ENCODE measurements at regions not wholly inside any gene's neighbourhood (a gene's known extent, or its start where the extent isn't known, plus 50 kb on each side); places are given as distances from the start of the nearest gene placed in this dataset.

DNA sequence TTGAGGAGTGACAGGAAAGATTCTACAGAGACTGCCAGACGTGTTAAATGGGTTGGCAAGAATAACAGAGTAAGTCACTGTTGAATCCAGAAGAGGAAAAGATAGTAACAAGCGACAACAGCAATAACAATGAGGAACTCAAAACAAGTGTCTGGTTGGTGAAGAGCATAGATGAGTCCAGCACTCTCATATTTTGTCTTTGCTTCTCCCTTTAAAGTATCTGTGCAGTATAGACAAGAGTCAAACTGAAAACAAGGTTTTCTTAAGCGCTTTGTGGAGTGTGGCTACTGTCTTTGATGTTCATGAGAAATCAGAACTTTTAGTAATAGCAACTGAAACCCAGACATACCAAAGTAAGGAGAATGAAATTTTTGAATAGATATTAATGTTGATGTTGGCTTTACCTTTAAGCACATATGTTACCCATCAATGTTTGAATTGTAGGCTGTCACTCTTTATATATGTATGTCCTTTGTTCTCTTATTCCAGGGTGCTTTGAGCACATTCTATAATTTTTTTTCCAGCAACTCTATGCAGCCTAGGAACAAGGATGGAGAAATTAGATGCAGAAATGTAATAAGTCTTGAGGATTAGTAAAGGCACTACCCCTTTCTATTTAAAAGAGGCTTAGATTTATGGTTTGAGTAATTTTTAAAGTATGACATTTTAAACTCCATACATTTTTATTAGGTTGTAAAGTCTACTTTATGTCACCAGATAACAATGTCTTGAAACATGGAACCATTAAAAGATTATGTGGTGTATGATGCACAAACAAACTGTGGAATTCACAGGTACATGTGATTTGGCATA is 185.5 kb downstream of the NFKBIZ start:
- TF ChIP-seq, protein P1, sequence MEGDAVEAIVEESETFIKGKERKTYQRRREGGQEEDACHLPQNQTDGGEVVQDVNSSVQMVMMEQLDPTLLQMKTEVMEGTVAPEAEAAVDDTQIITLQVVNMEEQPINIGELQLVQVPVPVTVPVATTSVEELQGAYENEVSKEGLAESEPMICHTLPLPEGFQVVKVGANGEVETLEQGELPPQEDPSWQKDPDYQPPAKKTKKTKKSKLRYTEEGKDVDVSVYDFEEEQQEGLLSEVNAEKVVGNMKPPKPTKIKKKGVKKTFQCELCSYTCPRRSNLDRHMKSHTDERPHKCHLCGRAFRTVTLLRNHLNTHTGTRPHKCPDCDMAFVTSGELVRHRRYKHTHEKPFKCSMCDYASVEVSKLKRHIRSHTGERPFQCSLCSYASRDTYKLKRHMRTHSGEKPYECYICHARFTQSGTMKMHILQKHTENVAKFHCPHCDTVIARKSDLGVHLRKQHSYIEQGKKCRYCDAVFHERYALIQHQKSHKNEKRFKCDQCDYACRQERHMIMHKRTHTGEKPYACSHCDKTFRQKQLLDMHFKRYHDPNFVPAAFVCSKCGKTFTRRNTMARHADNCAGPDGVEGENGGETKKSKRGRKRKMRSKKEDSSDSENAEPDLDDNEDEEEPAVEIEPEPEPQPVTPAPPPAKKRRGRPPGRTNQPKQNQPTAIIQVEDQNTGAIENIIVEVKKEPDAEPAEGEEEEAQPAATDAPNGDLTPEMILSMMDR (IDR thresholded peaks at IDR 0.05; ENCODE audit: extremely low read depth, low read depth, low read length), result no peak
- no peak for DNase-seq (ENCODE audit: insufficient read length, low spot score, missing footprints)
- no peaks in the 10 kb centered on the region for H3K9me3 ChIP-seq (ENCODE audit: low read depth, low read length)

DNA sequence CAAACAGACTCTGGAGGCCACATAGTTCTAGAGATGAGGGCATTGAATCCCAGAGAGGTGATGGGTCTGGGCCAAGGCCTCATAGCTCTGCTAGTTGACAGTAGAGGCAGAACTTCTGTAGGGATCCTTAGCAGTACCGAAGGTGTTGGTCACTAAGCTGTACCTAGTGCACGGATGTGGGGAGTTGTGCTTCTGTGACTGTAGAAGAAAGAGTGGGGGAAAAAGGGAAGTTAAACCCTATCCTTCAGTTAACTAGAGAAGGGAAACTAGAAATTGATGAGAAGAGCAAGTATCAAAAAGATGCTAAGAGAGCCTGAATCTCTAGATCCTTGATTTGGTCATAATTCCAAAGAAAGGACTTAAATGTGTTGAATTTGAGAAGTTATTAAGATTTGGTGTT is 186.7 kb downstream of the NFKBIZ start:
- no peaks in the 10 kb centered on the region for H4K20me1 ChIP-seq (ENCODE audit: insufficient read depth, low read length)
- no peaks in the 10 kb centered on the region for H3K79me2 ChIP-seq (ENCODE audit: insufficient read depth, low read length)
- TF ChIP-seq, protein P1 (IDR thresholded peaks at IDR 0.05; ENCODE audit: extremely low read depth, low read depth, low read length), result no peak
- no peaks in the 10 kb centered on the region for H3K9me3 ChIP-seq (ENCODE audit: low read depth, low read length)
- no peaks in the 10 kb centered on the region for H3K27me3 ChIP-seq (ENCODE audit: insufficient read depth, low read length)
- no peak overlapping the region for H3K27ac ChIP-seq (ENCODE audit: low read depth, low read length)
- H3K4me3 ChIP-seq (ENCODE audit: insufficient read depth, low read length), result no peak overlapping the region
- H2AFZ ChIP-seq (ENCODE audit: low read length), result no peak overlapping the region
- DNase-seq (ENCODE audit: insufficient read length, low spot score, missing footprints), result no peak
- H3K36me3 ChIP-seq (ENCODE audit: insufficient read depth, low read length), result no peaks in the 10 kb centered on the region
- no peak overlapping the region for H3K4me2 ChIP-seq (ENCODE audit: insufficient read depth, low read length)
- no peaks in the 10 kb centered on the region for H3K4me1 ChIP-seq (ENCODE audit: insufficient read depth, low read length)

More for the DNA sequence above, 185.5 kb downstream of the NFKBIZ start:
- no peaks in the 10 kb centered on the region for H3K27me3 ChIP-seq (ENCODE audit: insufficient read depth, low read length)
- no peaks in the 10 kb centered on the region for H3K4me1 ChIP-seq (ENCODE audit: insufficient read depth, low read length)
- H3K27ac ChIP-seq (ENCODE audit: low read depth, low read length), result no peak overlapping the region
- no peak overlapping the region for H3K4me2 ChIP-seq (ENCODE audit: insufficient read depth, low read length)
- H3K4me3 ChIP-seq (ENCODE audit: insufficient read depth, low read length), result no peak overlapping the region
- H4K20me1 ChIP-seq (ENCODE audit: insufficient read depth, low read length), result no peaks in the 10 kb centered on the region
- H2AFZ ChIP-seq (ENCODE audit: low read length), result no peak overlapping the region
- no peaks in the 10 kb centered on the region for H3K79me2 ChIP-seq (ENCODE audit: insufficient read depth, low read length)
- H3K36me3 ChIP-seq (ENCODE audit: insufficient read depth, low read length), result no peaks in the 10 kb centered on the region

DNA sequence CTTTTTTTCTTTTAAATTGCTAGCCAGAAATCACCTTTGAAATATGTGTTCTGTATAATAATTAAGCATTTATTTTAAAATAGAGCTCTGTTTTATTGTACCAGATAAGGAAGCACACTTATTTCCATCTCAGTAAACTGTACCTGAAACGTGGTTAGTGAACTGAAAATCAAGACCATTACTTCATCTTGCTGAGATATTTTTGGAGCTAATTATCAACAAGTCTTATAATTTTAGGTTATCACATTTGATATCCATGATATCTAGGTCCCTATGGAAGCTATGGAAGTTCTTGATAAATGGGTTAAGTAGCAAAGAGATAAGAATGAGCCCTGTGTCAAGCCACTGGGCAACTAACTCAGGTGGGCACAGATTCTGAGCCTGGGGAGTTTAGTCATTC is 187.2 kb downstream of the NFKBIZ start:
- no peaks in the 10 kb centered on the region for H3K27me3 ChIP-seq (ENCODE audit: insufficient read depth, low read length)
- no peak for DNase-seq (ENCODE audit: insufficient read length, low spot score, missing footprints)

DNA sequence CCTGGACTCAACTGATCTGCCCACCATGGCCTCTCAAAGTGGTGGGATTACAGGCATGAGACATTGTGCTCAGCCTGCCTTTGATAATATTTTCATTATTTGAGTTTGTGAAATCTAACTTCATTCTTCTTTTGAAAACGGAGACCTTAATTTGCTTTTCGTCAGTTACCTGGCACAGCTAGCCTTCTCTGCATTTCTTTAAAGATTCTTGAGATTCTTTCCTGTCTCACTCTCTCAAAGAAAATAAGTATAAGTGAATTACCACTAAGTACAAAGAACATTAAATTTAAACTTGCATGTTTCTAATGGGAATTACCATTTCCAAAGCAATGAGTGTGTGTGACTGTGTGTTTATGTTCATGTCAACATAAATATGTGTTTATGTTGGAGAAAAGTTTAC is 187.9 kb downstream of the NFKBIZ start:
- H3K9me3 ChIP-seq (ENCODE audit: low read depth, low read length), result no peaks in the 10 kb centered on the region
- no peak overlapping the region for H3K4me3 ChIP-seq (ENCODE audit: insufficient read depth, low read length)
- TF ChIP-seq, protein P1 (IDR thresholded peaks at IDR 0.05; ENCODE audit: extremely low read depth, low read depth, low read length), result no peak
- H3K4me1 ChIP-seq (ENCODE audit: insufficient read depth, low read length), result no peaks in the 10 kb centered on the region
- no peak overlapping the region for H3K4me2 ChIP-seq (ENCODE audit: insufficient read depth, low read length)
- no peaks in the 10 kb centered on the region for H4K20me1 ChIP-seq (ENCODE audit: insufficient read depth, low read length)
- DNase-seq (ENCODE audit: insufficient read length, low spot score, missing footprints), result no peak
- no peaks in the 10 kb centered on the region for H3K27me3 ChIP-seq (ENCODE audit: insufficient read depth, low read length)
- H3K27ac ChIP-seq (ENCODE audit: low read depth, low read length), result no peak overlapping the region
- H2AFZ ChIP-seq (ENCODE audit: low read length), result no peak overlapping the region
- H3K79me2 ChIP-seq (ENCODE audit: insufficient read depth, low read length), result no peaks in the 10 kb centered on the region
- no peaks in the 10 kb centered on the region for H3K36me3 ChIP-seq (ENCODE audit: insufficient read depth, low read length)

More for the DNA sequence above, 187.2 kb downstream of the NFKBIZ start:
- Histone ChIP-seq H3K79me2 (ENCODE audit: insufficient read depth, low read length) (no peaks in the 10 kb centered on the region), H3K36me3 (ENCODE audit: insufficient read depth, low read length) (no peaks in the 10 kb centered on the region), H4K20me1 (ENCODE audit: insufficient read depth, low read length) (no peaks in the 10 kb centered on the region), H3K4me2 (ENCODE audit: insufficient read depth, low read length) (no peak overlapping the region), H3K27ac (ENCODE audit: low read depth, low read length) (no peak overlapping the region), H3K4me3 (ENCODE audit: insufficient read depth, low read length) (no peak overlapping the region), H3K4me1 (ENCODE audit: insufficient read depth, low read length) (no peaks in the 10 kb centered on the region), H2AFZ (ENCODE audit: low read length) (no peak overlapping the region), H3K9me3 (ENCODE audit: low read depth, low read length) (no peaks in the 10 kb centered on the region)
- TF ChIP-seq, protein P1 (IDR thresholded peaks at IDR 0.05; ENCODE audit: extremely low read depth, low read depth, low read length), result no peak
